HEK293 (cell line): ENCODE measurements at regions not wholly inside any gene's neighbourhood (a gene's known extent, or its start where the extent isn't known, plus 50 kb on each side); places are given as distances from the start of the nearest gene placed in this dataset.

Experiments used
- ATF2 ChIP-seq: fragments of 450-650 bp; formaldehyde crosslinking; IDR thresholded peaks from 2 replicates; pipeline ENCODE4 v1.5.1; 2016; ENCODE audit warnings: missing biosample characterization, missing genetic modification characterization, low read depth
- CTCF ChIP-seq: fragments of 450-650 bp; formaldehyde crosslinking; IDR thresholded peaks from 2 replicates; pipeline ENCODE4 v1.5.1; 2016; ENCODE audit warnings: missing biosample characterization, missing genetic modification characterization
- EGR2 ChIP-seq: fragments of 450-650 bp; formaldehyde crosslinking; IDR thresholded peaks from 2 replicates; pipeline ENCODE4 v1.5.1; 2016; ENCODE audit warnings: low read depth, missing biosample characterization, missing genetic modification characterization
- FEZF1 ChIP-seq: fragments of 450-650 bp; formaldehyde crosslinking; IDR thresholded peaks from 2 replicates; pipeline ENCODE4 v1.5.1; 2016; ENCODE audit warnings: missing biosample characterization, missing genetic modification characterization
- KLF16 ChIP-seq: fragments of 450-650 bp; formaldehyde crosslinking; IDR thresholded peaks from 2 replicates; pipeline ENCODE4 v1.5.1; 2017; ENCODE audit warnings: missing biosample characterization, missing genetic modification characterization
- SETDB1 ChIP-seq: IDR thresholded peaks from one replicate; pipeline ENCODE4 v1.6.1; 2017; ENCODE audit warnings: mild to moderate bottlenecking, low read length, moderate library complexity, mixed read lengths; ENCODE audit not compliant: insufficient read length
- TCF7L2 ChIP-seq: IDR thresholded peaks from 2 replicates; pipeline ENCODE4 v1.6.1; 2011; ENCODE audit warnings: low read depth, mild to moderate bottlenecking, inconsistent platforms, low read length, moderate library complexity, borderline replicate concordance
- ZBTB1 ChIP-seq: fragments of 450-650 bp; formaldehyde crosslinking; IDR thresholded peaks from 2 replicates; pipeline ENCODE4 v1.5.1; 2016; ENCODE audit warnings: missing biosample characterization, missing genetic modification characterization
- ZNF23 ChIP-seq: fragments of 450-650 bp; formaldehyde crosslinking; IDR thresholded peaks from 2 replicates; pipeline ENCODE4 v1.5.1; 2016; ENCODE audit warnings: missing biosample characterization, missing genetic modification characterization, borderline replicate concordance
- ZNF274 ChIP-seq, 2 experiments: fragments of 200-500 bp in 1 of 2; fragments of 450-650 bp in 1 of 2; sonication (Bioruptor generic) in 1 of 2; formaldehyde crosslinking in 1 of 2; IDR thresholded peaks; 2 replicates each; pipeline versions ENCODE4 v1.5.1 to v1.6.1; 2014 to 2016; ENCODE audit warnings: borderline replicate concordance in 1 of 2, inconsistent platforms in 1 of 2, low read length in 1 of 2, missing biosample characterization in 1 of 2, missing genetic modification characterization in 1 of 2
- ZNF791 ChIP-seq: fragments of 450-650 bp; formaldehyde crosslinking; IDR thresholded peaks from 2 replicates; pipeline ENCODE4 v1.5.1; 2016; ENCODE audit warnings: missing biosample characterization, missing genetic modification characterization

- TF ChIP-seq CTCF (tag by site-specific recombination) = no peak
- no peak for TF ChIP-seq ZNF274 (IDR thresholded peaks at IDR 0.05; ENCODE audit: low read length)
- TF ChIP-seq ZNF274 (tag by site-specific recombination; IDR thresholded peaks at IDR 0.05; ENCODE audit: borderline replicate concordance) = no peak
- TF ChIP-seq KLF16 = no peak
- TF ChIP-seq ATF2 = no peak
- no peak for TF ChIP-seq FEZF1 (tag by site-specific recombination)
- no peak for TF ChIP-seq ZBTB1
- TF ChIP-seq ZNF791 (tag by site-specific recombination) = no peak
- no peak for TF ChIP-seq TCF7L2
- no peak for TF ChIP-seq EGR2 (tag by site-specific recombination)
- TF ChIP-seq ZNF23 (tag by site-specific recombination) = no peak
- TF ChIP-seq SETDB1 = no peak
These were observed 57.3 kb upstream of the WNT7A start for GRCh38 chr3:13937131-13937530.
